GM12892 (cell line): ENCODE measurements at regions not wholly inside any gene's neighbourhood (a gene's known extent, or its start where the extent isn't known, plus 50 kb on each side); places are given as distances from the start of the nearest gene placed in this dataset.

Source experiments
- POLR2A ChIP-seq: IDR thresholded peaks from 2 replicates; pipeline ENCODE4 v1.6.1; 2011; ENCODE audit warnings: low read depth, low read length, control low read depth
- POLR2AphosphoS5 ChIP-seq: IDR thresholded peaks from 2 replicates; pipeline ENCODE4 v1.6.1; 2011; ENCODE audit warnings: low read depth, low read length, control low read depth
- TAF1 ChIP-seq: IDR thresholded peaks from 2 replicates; pipeline ENCODE4 v1.6.1; 2011; ENCODE audit warnings: low read depth, mild to moderate bottlenecking, control low read depth, low read length, borderline replicate concordance

DNA sequence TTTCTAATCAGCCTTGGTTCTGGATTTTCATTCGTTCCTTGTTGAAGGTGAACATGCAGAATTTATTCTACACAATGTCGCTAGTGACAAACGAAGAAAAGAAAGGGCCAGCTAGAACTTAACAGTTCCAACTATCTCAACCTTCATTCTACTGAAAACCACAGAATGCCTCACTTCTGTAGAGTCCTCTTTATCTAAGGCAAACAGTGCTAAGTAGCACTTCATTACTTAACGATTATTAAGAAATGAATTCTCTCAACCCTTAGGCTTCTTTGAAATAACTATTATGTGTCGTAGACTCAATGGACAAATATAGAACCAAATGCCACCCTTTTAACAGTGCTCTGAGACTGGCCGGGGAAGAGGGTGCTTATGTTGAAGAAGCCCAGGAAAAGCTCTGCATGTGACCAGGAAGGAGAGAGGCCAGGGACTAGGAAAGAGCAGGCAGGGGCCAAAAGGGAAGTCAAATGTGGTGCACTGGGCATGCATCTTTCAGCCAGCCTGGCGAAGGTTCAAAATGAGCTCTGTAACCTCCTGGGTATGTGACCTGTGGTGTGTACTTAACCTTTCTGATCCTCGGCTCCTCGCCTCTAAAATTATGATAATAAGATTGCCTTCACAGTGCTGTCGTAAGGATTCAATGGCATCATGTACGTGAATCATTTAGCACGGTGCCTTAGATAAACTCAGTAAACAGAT lies 55.4 kb upstream of the BMP2 start:
- no peak for TF ChIP-seq POLR2A
- TF ChIP-seq TAF1 = no peak
- no peak for TF ChIP-seq POLR2AphosphoS5
